Fibroblast of pulmonary artery (primary cell): ENCODE measurements at regions not wholly inside any gene's neighbourhood (a gene's known extent, or its start where the extent isn't known, plus 50 kb on each side); places are given as distances from the start of the nearest gene placed in this dataset.
A peak's percentile ranks its signal among the peaks of the same experiment; 100 is the strongest.

ENCODE experiments used
- DNase-seq: peaks from one replicate; pipeline ENCODE4 v3.0.0-alpha.2; 2010; ENCODE audit warnings: low read depth
- H3K4me3 ChIP-seq: replicated peaks from 2 replicates; pipeline ENCODE4 v1.5.1; 2011; ENCODE audit warnings: low read depth, mild to moderate bottlenecking, control low read depth, low read length, moderate library complexity
- CTCF ChIP-seq: IDR thresholded peaks from 2 replicates; pipeline ENCODE4 v1.5.1; 2011; ENCODE audit warnings: mild to moderate bottlenecking, control low read depth, low read length, inconsistent platforms; ENCODE audit errors: missing control alignments

GRCh38 chr3:159273070-159273469 lies 471.2 kb downstream of the MFSD1 start:
- H3K4me3 ChIP-seq, result no peak overlapping the region
- DNase-seq, result no peak
- TF ChIP-seq CTCF, result no peak

GRCh38 chr3:159273608-159274007 lies 471.8 kb downstream of the MFSD1 start:
- peak; percentile 70 for DNase-seq
- no peak for TF ChIP-seq CTCF
- H3K4me3 ChIP-seq, result no peak overlapping the region

- no peak for TF ChIP-seq CTCF
- H3K4me3 ChIP-seq, result no peak overlapping the region
- no peak for DNase-seq
Observed at GRCh38 chr3:159275741-159276140, 473.9 kb downstream of the MFSD1 start.

- no peak for TF ChIP-seq CTCF
- no peak for DNase-seq
- H3K4me3 ChIP-seq, result no peak overlapping the region
Observed at GRCh38 chr3:159277814-159278213, 476.0 kb downstream of the MFSD1 start.

GRCh38 chr3:159280386-159281191 lies 478.7 kb downstream of the MFSD1 start:
- no peak overlapping the region for H3K4me3 ChIP-seq
- no peak for TF ChIP-seq CTCF
- no peak for DNase-seq

GRCh38 chr3:159293493-159293892 lies 491.6 kb downstream of the MFSD1 start:
- TF ChIP-seq CTCF, result no peak
- H3K4me3 ChIP-seq, result no peak overlapping the region
- DNase-seq, result no peak

GRCh38 chr3:159301961-159302360 lies 500.1 kb downstream of the MFSD1 start:
- no peak overlapping the region for H3K4me3 ChIP-seq
- no peak for DNase-seq
- no peak for TF ChIP-seq CTCF
